HG03095 (cell line): ENCODE measurements at regions not wholly inside any gene's neighbourhood (a gene's known extent, or its start where the extent isn't known, plus 50 kb on each side); places are given as distances from the start of the nearest gene placed in this dataset.
A peak's percentile ranks its signal among the peaks of the same experiment; 100 is the strongest.
"Not testable (repeated sequence)": the region's sequence is repeated elsewhere in the genome, so short reads cannot be mapped to it uniquely, and the experiment has no call there.

Experiments used
- ATAC-seq: cut with Tn5 transposase; IDR thresholded peaks from one replicate; pipeline ENCODE4 v1.9.1; 2021; ENCODE audit warnings: moderate library complexity; ENCODE audit not compliant: unreplicated experiment

- ATAC-seq: not testable (repeated sequence)
Measured at GRCh38 chr1:120357046-120357445, 57.8 kb upstream of the NBPF8 start.

- ATAC-seq: not testable (repeated sequence)
Measured at GRCh38 chr1:120356170-120356569, 58.7 kb upstream of the NBPF8 start.

- peak; percentile 93 for ATAC-seq
Measured at GRCh38 chr1:120354618-120355184, 60.1 kb upstream of the NBPF8 start.

GRCh38 chr1:120342231-120343073 is 72.4 kb upstream of the NBPF8 start:
- ATAC-seq: not testable (repeated sequence)

- not testable (repeated sequence) for ATAC-seq
Measured at GRCh38 chr1:120341756-120342155, 73.1 kb upstream of the NBPF8 start.

- ATAC-seq: not testable (repeated sequence)
Measured at GRCh38 chr1:120340838-120341751, 73.7 kb upstream of the NBPF8 start.

- not testable (repeated sequence) for ATAC-seq
Measured at GRCh38 chr1:120315738-120316137, 99.1 kb upstream of the NBPF8 start.

- ATAC-seq: not testable (repeated sequence)
Measured at GRCh38 chr1:120311930-120312329, 102.9 kb upstream of the NBPF8 start.

GRCh38 chr1:120308940-120309578 is 105.8 kb upstream of the NBPF8 start:
- not testable (repeated sequence) for ATAC-seq

- ATAC-seq: not testable (repeated sequence)
Measured at GRCh38 chr1:120305046-120305445, 109.8 kb upstream of the NBPF8 start.

- not testable (repeated sequence) for ATAC-seq
Measured at GRCh38 chr1:120304341-120304740, 110.5 kb upstream of the NBPF8 start.

- not testable (repeated sequence) for ATAC-seq
Measured at GRCh38 chr1:120299433-120300057, 115.3 kb upstream of the NBPF8 start.

GRCh38 chr1:120298487-120298886 is 116.3 kb upstream of the NBPF8 start:
- not testable (repeated sequence) for ATAC-seq

- ATAC-seq: not testable (repeated sequence)
Measured at GRCh38 chr1:120297345-120297953, 117.4 kb upstream of the NBPF8 start.

GRCh38 chr1:120290105-120290504 is 113.8 kb upstream of the SEC22B start:
- ATAC-seq: not testable (repeated sequence)

GRCh38 chr1:120289601-120290074 is 113.3 kb upstream of the SEC22B start:
- ATAC-seq: not testable (repeated sequence)

GRCh38 chr1:120288814-120289600 is 112.7 kb upstream of the SEC22B start:
- ATAC-seq: not testable (repeated sequence)

GRCh38 chr1:120288167-120288566 is 111.8 kb upstream of the SEC22B start:
- ATAC-seq: not testable (repeated sequence)
